GM21528 (cell line): ENCODE measurements at regions not wholly inside any gene's neighbourhood (a gene's known extent, or its start where the extent isn't known, plus 50 kb on each side); places are given as distances from the start of the nearest gene placed in this dataset.
A peak's percentile ranks its signal among the peaks of the same experiment; 100 is the strongest.
"Not testable (repeated sequence)": the region's sequence is repeated elsewhere in the genome, so short reads cannot be mapped to it uniquely, and the experiment has no call there.

Source experiments
- ATAC-seq: cut with Tn5 transposase; IDR thresholded peaks from one replicate; pipeline ENCODE4 v1.9.1; 2021; ENCODE audit warnings: mild to moderate bottlenecking, moderate library complexity; ENCODE audit not compliant: unreplicated experiment, low FRiP score

DNA sequence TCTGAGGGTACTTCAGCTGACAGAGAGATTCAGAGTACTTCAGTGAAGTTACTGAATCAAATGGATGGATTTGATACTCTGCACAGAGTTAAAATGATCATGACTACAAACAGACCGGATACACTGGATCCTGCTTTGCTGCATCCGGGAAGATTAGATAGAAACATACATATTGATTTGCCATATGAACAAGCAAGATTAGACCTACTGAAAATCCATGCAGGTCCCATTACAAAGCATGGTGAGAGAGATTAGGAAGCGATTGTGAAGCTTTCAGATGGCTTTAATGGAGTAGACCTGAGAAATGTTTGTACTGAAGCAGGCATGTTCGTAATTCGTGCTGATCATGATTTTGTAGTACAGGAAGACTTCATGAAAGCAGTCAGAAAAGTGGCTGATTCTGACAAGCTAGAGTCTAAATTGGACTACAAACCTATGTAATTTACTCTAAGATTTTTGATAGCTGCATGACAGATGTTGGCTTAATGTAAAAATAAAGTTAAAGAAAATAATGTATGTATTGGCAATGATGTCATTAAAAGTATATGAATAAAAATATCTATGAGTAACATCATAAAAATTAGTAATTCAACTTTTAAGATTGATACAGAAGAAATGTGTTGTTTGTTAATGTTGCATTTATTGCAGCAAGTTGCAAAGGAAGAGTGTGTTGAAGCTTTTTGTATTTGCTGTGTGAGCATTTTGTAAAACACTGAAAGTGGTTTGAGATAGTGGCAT lies 136.1 kb upstream of the RAP1B start:
- no peak for ATAC-seq

DNA sequence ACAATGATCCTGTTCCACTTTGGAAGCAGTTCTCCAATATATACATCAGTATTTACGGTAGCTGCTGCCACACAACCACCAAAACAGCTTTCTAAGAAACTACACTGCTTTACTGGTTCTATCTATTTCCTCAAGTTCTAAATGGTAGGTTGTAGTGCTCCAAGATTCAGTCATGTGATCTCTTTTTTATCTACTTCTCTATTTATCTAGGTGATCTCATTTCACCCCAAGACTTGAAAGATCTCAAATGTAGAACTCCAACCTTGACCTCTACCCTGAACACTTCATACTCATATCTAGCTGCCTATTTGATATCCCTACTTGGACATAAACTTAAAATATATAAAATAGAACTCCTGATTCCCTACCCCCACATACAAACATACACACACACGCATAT lies 133.9 kb upstream of the RAP1B start:
- no peak for ATAC-seq

DNA sequence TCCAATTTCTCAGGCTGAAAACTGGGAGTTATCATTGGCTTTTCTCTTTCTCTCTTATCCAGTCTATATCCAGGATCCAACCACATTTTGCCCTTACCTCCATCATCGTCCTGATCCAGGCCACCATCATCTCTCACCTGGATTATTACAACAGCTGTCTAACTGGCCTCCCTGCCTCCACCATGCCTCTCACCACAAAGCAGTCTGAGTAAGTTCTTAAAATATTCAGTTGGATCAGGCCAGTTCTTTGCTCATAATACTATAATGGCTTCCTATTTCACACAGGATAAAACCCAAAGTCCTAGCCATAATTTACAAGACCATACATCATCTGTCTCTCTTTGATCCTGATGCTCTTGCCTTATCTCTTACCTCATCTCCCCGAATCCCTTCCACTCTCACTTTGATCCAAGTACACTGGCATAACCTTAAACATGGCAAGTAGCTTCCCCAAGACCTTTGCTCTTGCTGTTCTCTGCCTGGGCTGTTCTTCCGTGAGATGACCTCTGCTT lies 133.4 kb upstream of the RAP1B start:
- no peak for ATAC-seq

DNA sequence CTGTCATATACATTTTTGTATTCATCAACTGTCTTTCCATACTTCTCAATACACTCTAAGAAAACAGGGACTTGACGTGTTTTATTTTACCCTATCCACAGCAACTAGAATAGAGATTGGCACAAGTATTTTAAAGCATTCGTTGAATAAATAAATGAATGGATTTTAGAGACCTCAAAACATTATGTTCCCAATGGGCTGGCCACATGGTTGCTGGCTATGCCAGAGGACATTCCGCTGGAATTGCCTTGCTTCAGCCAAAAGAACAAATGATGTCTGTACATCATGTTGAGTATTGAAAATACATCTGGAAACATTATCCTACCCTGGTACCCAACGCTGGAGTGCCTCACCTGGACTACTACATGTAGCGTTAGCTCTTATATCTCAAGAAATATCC lies 132.8 kb upstream of the RAP1B start:
- no peak for ATAC-seq

DNA sequence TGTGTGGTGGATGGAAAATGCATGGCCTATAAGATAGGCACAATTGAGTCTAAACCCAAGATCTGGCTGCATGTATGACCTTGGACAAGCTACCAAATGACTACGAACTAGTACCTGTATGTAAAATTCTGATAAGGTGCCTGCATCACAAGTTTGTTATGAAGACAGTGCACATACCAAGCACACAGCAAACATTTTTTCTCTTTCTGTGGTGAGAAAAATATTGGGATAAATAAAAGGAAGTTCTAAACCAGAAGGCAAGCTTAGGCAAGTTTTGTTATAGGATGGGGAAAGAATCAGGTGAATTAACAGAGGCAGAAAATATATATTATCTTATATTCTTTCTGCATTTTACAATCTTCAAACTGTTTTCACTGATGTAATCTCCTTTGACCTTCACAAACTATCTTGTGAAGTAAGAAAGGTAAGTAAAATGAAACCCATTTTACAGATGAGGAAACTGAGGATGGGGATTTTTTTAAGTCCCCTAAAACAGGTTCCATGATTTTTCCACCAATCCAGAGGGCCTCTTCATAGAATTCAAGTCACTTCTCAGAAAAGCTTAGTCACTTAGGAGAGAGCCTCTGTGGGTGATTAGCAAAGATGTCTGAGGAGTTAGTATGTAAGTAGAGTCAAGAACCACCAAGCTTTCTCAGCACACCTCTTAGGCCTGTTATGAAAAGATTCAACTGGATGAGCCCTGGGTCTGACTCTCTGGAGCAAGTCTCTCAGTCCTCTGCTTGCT lies 132.0 kb upstream of the RAP1B start:
- ATAC-seq, result no peak

DNA sequence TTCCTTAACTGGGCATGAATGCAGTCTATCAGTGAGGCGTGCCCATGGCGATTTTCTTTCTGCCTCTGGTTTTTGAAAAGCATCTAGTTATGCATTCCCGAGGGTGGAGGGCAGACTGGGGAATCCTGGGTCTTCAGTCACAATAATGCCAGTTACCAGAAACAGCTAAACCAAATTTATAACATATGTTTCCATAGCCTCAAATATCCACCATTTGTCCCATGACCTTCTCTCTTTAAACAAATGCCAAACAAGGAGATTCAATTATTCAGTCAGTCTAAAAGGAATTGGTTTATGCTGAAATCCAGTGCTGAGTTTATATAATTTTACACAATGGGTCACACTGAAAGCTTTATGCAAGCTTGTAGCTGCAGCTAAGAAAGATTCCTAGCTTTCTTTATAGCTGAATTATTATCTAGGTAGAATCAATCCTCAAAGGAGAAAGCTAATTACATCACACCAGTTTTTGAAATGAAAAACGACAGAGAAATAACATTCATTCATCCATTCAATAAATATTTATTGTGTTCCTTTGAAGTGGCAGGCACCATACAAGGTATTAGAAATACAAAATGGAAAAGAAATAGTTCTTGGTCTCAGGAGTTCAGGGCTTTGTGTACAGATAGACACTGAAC lies 131.3 kb upstream of the RAP1B start:
- no peak for ATAC-seq

DNA sequence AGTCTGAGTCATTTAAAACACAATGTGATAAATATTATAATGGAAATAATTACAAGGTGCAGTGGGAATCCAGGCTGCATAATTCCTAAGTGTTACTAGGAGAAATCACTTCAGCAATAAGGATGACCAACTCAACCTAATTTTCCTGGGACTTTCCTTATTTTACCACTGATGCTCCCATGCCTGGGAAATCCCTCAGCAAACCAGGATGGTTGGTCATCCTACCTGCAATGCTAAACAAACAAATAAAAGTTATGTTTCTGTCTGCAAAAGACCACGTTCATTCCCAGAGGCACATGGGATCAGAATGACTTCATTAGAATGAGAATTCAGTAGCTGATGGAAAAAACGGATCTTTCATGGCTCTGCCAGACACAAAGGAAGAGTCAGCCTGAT lies 130.8 kb upstream of the RAP1B start:
- ATAC-seq, result no peak

DNA sequence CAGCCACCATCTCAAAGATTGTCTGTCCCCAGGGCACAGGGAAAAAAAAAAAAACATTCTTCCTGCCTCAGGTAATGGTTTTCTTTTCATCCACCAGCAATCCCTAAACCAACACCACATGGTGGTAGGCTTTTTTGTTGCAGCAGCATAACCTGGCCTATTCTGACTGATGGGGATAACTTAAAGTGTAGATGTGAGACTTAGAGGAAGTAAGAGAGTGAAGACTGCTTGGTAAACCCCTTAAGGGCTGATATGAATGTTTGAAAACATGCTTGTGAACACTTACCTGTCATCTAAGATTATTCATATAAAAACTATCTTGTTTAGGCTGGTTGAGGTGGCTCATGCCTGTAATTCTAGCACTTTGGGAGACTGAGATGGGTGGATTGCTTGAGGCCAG lies 130.2 kb upstream of the RAP1B start:
- no peak for ATAC-seq

DNA sequence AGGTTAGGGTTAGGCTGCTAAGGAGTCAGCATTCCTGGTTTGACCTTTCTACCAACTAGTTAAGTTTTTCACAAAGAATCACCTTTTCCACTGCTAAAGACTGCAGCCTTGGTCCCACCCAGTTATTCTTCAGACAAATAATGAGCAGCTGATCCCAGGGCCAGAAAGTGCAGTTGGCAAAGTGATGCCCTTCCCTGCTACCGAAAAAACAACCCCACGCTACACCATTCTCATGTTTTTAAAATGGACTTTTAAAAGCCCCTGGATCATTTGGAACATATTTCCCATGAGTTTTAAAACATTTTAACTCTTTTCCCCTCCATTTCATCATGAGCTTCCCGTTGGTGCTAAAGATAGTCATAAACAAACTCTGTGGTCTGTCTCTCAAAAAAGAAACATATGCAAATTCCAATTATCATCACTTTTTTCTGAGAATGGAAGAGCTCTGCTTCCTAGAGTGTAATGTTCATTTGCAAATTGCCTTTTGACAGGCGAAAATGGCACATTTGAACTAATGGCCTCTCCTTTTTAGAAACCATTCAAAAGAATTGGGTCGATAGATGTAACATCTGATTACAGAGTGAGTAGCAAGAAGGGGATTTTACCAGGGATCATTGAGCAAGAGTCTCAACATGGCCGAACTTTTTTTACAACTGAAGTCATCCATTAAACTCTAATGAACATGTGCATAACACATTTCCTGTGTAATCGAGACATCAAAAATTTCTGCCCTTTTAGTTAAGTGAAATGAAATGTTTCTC lies 129.3 kb upstream of the RAP1B start:
- no peak for ATAC-seq

DNA sequence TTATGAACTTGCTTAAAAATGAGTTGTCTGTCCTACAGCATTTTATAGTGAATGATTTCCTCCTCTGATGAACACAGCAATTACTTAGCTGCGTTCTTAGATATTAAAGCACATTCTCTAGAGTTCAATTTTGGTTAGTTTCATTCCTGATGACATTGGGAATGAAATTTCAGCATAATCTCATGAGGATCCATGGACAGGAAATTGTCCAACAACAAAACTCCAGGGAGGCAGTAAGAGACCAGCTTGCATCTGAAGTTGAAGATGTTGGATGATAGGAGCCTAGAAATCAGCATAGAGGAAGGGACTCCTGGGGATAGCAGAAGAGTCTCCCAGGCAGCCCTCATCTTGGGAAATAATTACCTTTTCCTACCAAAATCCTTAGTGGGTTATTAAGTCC lies 128.7 kb upstream of the RAP1B start:
- ATAC-seq, result no peak

DNA sequence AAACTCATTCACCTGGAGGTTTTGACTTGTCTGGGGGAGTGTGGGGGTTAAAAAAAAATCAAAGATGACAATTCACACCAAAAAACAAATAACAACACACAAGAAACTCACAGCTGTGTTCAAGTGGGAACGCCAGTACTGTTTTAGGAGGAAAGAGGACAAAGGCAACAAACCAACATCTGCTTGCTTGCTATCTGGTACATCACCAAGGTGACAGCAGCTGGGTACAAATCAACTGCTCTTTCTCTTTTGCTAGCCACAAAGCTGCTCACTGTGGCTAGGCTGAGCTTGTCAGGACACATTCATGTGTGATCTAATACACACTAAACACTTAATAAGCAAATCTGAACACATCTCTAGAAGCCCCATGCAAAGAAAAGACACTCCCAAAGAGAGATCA lies 128.0 kb upstream of the RAP1B start:
- peak; percentile 78 for ATAC-seq

DNA sequence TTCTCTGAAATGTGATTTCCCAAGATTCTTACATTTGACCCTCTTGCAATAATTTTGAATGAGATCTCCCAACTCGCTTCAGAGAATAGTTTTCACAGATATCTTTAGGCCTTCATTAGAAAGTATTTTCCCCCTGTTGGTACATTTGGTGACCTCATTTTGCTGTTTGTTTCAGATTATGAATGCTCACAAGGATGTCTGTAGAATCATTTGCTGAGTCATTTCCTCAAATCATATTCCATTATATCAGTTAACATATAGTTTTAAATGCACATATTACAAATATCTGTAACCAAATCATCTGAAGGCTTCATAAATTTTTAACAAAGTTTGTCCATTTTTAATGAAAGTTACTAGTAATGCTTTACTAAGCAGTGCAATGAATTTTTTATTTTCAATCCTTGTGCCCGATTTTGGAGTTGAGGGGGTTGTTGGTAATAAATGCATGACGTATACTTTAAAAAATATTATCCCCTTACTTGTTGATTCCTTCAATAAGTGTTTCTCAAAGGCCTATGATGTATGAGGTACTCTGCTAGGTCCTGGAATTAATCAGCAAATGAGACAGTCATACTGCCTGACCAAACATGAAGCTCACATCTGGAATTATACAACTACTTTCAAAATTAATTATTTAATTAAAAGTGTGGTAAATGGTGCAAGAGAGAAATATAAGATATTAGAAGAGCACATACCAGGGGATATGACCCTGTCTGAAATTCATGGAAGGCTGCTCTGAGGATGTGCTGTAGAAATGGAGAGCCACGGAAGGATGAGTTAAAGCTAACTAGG lies 126.9 kb upstream of the RAP1B start:
- no peak for ATAC-seq

DNA sequence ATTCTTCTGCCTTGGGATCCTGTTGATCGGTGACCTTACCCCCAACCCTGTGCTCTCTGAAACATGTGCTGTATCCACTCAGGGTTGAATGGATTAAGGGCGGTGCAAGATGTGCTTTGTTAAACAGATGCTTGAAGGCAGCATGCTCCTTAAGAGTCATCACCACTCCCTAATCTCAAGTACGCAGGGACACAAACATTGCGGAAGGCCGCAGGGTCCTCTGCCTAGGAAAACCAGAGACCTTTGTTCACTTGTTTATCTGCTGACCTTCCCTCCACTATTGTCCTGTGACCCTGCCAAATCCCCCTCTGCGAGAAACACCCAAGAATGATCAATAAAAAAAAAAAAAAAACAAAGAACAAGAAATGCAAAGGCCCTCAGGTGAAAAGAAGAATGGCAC lies 126.1 kb upstream of the RAP1B start:
- ATAC-seq, result not testable (repeated sequence)

DNA sequence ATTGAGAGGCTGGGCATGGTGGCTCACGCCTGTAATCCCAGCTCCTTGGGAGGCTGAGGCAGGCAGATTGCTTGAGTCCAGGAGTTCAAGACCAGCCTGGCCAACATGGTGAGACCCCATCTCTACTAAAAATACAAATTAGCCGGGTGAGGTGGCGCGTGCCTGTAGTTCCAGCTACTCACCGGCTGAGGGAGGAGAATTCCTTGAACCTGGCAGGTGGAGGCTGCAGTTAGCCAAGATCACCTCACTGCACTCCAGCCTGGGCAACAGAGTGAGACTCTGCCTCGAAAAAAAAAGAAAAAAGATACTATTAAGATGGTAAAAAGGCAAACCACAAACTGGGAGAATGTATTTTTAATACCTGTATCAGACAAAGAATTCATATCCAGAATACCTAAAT lies 124.2 kb upstream of the RAP1B start:
- ATAC-seq, result not testable (repeated sequence)

DNA sequence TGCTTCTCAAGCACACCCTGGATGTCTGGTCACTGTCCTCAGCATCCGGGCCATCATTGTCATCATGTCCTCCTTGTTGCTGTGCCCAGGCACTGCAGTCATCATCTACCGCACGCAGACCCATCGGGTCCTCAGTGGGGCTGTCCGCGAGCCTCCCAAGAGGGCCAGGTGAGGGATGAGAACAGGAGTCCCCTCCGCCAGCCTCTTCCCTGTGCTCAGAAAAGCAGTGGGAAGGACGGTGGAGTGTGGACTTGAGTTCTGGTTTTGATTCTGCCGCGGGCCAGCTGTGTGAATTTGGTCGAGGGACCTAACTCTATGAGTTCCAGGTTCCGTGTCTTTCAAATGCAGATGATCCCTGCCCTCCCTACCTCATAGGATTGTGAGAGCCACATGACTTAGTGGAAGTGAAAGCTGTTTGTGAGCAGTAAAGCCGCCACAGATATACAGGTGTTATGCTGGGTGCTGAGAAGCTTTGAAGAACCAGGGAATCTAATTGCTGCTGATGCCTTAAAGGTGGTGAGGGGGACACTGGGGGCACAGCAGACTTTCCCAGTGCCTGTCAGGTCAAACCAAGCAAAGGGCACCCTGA lies 122.9 kb upstream of the RAP1B start:
- ATAC-seq, result no peak

DNA sequence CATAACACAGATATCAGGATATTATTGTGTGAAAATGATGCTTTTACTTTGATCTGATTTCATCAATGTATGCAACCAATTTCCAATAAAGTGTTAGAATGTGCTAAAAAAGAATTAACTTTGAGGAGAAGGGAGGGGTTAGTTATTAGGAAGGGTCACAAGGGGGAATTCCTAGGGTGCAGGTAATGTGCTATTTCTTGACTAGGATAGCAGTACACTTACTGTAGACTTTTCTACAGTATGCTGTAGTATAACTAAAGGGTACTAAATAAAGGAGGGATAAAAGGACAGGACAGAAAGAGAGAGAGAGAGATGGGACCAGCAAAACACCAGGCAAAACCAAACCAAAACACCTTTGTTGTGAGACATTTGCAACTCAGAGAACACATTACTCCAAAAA lies 121.4 kb upstream of the RAP1B start:
- ATAC-seq, result no peak

DNA sequence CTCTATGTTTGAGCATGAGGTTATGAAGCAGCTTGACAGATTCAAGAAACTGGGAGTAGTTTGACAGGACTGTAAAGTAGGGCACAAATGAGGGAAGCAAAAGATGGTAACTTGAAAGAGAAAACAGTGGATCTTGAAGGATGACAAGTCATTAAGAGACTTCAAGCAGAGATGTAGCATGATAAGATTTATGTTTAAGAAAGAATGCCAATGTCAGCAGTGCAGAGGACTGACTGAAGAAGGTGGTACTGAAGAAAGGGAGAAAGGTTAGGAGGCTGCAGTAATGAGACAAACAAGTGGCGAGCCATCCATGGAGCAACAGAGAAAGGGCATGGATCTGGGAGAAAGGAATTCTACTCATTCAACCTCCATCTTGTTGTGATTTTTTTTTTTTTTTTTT lies 120.2 kb upstream of the RAP1B start:
- no peak for ATAC-seq

DNA sequence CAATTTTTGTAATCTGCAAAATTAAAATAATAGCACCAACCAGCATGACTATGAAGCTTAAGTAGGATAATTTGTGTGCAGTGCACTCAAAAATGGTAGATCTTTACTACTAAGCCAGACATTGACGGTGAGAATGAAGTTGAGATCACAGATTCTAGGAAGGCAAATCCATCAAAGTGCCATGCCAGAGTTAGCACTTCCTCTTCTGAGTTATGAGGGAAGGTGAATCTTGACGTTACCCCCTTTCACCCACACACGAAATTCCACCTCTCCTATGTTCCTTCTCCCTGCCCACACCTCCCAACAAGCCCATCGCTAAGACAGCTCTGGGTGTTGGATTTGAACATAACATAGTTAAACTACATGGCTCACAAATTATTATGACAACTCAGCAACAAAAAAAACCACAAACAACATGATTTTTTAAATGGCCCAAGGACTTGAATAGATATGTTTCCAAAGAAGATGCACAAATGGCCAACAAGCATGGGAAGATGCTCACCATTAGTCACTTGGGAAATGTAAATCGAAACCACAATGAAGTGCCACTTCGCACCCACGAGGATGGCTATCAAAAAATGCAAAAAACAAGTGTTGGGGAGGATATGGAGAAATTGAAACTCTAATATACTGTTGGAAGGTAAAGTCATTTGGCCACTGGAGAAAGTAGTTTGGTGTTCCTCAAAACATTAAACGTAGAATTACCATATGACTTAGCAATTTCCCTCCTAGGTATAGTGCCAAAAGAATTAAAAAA lies 119.3 kb upstream of the RAP1B start:
- ATAC-seq, result no peak
